OCI-LY1 (cell line): ENCODE measurements at regions not wholly inside any gene's neighbourhood (a gene's known extent, or its start where the extent isn't known, plus 50 kb on each side); places are given as distances from the start of the nearest gene placed in this dataset.

ENCODE experiments used
- EZH2 ChIP-seq: fragments of 200-600 bp; sonication (generic), shearing (Covaris generic); IDR thresholded peaks from 2 replicates; pipeline ENCODE4 v1.8.0; 2017; ENCODE audit warnings: borderline replicate concordance, mixed run types, mild to moderate bottlenecking, antibody characterized with exemption, low read length, moderate library complexity, mixed read lengths
- TF ChIP-seq, protein P1 (sequence below): fragments of 200-600 bp; sonication (generic), shearing (Covaris generic); IDR thresholded peaks from 2 replicates; pipeline ENCODE4 v1.5.1; 2017; ENCODE audit warnings: mild to moderate bottlenecking, antibody characterized with exemption, low read length, moderate library complexity, mixed read lengths

DNA sequence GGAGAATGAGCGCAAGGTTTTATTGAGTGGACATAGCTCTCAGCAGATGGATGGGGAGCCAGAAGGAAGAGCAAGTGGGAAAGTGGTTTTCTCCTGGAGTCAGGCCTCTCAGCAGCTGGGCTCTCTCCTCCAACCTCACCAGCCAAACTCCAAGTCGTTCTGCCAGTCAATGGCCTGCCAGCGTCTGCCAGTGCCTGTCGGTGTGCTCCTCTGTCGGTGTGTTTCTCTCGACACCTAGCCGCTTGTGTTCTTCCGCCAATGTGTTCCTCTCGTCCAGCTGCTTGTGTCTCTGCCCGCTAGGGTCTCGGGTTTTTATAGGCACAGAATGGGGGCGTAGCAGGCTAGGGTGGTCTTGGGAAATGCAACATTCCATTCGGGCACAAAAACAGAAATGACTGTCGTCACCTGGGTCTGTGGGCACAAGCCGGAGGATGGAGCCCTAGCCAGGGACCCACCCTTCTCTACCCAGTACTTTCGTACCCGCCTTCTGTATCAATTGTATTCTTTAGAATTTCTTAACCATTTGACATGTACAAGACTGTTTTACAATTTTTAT is 1365.4 kb downstream of the FSCB start:
- TF ChIP-seq, protein P1, sequence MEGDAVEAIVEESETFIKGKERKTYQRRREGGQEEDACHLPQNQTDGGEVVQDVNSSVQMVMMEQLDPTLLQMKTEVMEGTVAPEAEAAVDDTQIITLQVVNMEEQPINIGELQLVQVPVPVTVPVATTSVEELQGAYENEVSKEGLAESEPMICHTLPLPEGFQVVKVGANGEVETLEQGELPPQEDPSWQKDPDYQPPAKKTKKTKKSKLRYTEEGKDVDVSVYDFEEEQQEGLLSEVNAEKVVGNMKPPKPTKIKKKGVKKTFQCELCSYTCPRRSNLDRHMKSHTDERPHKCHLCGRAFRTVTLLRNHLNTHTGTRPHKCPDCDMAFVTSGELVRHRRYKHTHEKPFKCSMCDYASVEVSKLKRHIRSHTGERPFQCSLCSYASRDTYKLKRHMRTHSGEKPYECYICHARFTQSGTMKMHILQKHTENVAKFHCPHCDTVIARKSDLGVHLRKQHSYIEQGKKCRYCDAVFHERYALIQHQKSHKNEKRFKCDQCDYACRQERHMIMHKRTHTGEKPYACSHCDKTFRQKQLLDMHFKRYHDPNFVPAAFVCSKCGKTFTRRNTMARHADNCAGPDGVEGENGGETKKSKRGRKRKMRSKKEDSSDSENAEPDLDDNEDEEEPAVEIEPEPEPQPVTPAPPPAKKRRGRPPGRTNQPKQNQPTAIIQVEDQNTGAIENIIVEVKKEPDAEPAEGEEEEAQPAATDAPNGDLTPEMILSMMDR = no peak
- TF ChIP-seq EZH2 = no peak
